Type B pancreatic cell (in vitro differentiated cells): ENCODE measurements at regions not wholly inside any gene's neighbourhood (a gene's known extent, or its start where the extent isn't known, plus 50 kb on each side); places are given as distances from the start of the nearest gene placed in this dataset.

Source experiments
- DNase-seq: peaks from one replicate; pipeline ENCODE4 v3.0.0; 2021; ENCODE audit warnings: mixed read lengths; ENCODE audit not compliant: unreplicated experiment; ENCODE audit errors: extremely low spot score
- H3K27ac Mint-ChIP-seq: 2 replicates; pipeline ENCODE4 v1.8.0; 2021; ENCODE audit warnings: mild to moderate bottlenecking, mixed read lengths
- H3K27me3 Mint-ChIP-seq: 2 replicates; pipeline ENCODE4 v1.8.0; 2021; ENCODE audit warnings: mixed read lengths
- H3K36me3 Mint-ChIP-seq: 2 replicates; pipeline ENCODE4 v1.8.0; 2021; ENCODE audit warnings: mixed read lengths
- H3K4me1 Mint-ChIP-seq: one replicate; pipeline ENCODE4 v1.8.0; 2021; ENCODE audit warnings: mixed read lengths; ENCODE audit not compliant: unreplicated experiment
- H3K4me3 Mint-ChIP-seq: 2 replicates; pipeline ENCODE4 v1.8.0; 2021; ENCODE audit warnings: mild to moderate bottlenecking, mixed read lengths
- H3K9me3 Mint-ChIP-seq: 2 replicates; pipeline ENCODE4 v1.8.0; 2021; ENCODE audit warnings: mixed read lengths
- TF ChIP-seq, protein P1 (sequence below): fragments of 200-600 bp; sonication (generic); conservative IDR thresholded peaks from 2 replicates; pipeline ENCODE4 v1.5.0; 2021; ENCODE audit warnings: antibody characterized with exemption, mild to moderate bottlenecking

GRCh38 chr9:117860849-117861248 lies 156.6 kb downstream of the TLR4 start:
- Mint-ChIP-seq H3K4me3 (no peak overlapping the region), H3K27ac (no peak overlapping the region), H3K9me3 (no peaks in the 10 kb centered on the region), H3K4me1 (no peaks in the 10 kb centered on the region), H3K36me3 (no peaks in the 10 kb centered on the region), H3K27me3 (peaks cover 3% of the 10 kb centered on the region)
- DNase-seq, result no peak
- TF ChIP-seq, protein P1, sequence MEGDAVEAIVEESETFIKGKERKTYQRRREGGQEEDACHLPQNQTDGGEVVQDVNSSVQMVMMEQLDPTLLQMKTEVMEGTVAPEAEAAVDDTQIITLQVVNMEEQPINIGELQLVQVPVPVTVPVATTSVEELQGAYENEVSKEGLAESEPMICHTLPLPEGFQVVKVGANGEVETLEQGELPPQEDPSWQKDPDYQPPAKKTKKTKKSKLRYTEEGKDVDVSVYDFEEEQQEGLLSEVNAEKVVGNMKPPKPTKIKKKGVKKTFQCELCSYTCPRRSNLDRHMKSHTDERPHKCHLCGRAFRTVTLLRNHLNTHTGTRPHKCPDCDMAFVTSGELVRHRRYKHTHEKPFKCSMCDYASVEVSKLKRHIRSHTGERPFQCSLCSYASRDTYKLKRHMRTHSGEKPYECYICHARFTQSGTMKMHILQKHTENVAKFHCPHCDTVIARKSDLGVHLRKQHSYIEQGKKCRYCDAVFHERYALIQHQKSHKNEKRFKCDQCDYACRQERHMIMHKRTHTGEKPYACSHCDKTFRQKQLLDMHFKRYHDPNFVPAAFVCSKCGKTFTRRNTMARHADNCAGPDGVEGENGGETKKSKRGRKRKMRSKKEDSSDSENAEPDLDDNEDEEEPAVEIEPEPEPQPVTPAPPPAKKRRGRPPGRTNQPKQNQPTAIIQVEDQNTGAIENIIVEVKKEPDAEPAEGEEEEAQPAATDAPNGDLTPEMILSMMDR, result no peak

GRCh38 chr9:117864385-117865057 lies 160.3 kb downstream of the TLR4 start:
- Mint-ChIP-seq H3K9me3 (no peaks in the 10 kb centered on the region), H3K27me3 (peaks cover 3% of the 10 kb centered on the region), H3K4me1 (no peaks in the 10 kb centered on the region), H3K4me3 (no peak overlapping the region), H3K27ac (no peak overlapping the region), H3K36me3 (no peaks in the 10 kb centered on the region)
- TF ChIP-seq, protein P1, result no peak
- no peak for DNase-seq

DNA sequence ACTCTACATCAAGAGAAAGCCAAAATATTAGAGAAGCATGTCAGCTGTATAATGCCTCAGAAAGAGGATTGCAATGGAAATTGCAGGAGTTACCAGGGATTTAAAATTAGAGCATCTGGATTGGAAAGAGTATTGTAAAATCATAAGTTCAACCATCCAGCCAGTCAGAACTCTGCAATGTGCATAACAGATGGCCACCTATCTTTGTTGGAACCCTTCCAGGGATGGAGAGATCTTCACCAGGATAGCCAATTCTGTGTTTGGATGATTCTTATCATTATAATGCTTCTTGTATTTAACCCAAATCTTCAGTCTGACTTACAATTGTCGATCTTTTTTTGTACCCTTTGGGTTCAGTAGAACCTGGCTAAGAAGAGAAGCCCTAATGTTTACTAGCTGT lies 164.4 kb downstream of the TLR4 start:
- no peak overlapping the region for H3K4me3 Mint-ChIP-seq
- H3K36me3 Mint-ChIP-seq, result no peaks in the 10 kb centered on the region
- no peaks in the 10 kb centered on the region for H3K4me1 Mint-ChIP-seq
- H3K27me3 Mint-ChIP-seq, result peaks cover 3% of the 10 kb centered on the region
- TF ChIP-seq, protein P1, result no peak
- no peak overlapping the region for H3K27ac Mint-ChIP-seq
- no peaks in the 10 kb centered on the region for H3K9me3 Mint-ChIP-seq
- DNase-seq, result no peak

GRCh38 chr9:117869287-117869686 lies 165.1 kb downstream of the TLR4 start:
- DNase-seq, result no peak
- Mint-ChIP-seq H3K27ac (no peak overlapping the region), H3K4me3 (no peak overlapping the region)

GRCh38 chr9:117869712-117870111 lies 165.5 kb downstream of the TLR4 start:
- TF ChIP-seq, protein P1, result no peak
- no peak for DNase-seq
- no peaks in the 10 kb centered on the region for H3K4me1 Mint-ChIP-seq
- no peaks in the 10 kb centered on the region for H3K36me3 Mint-ChIP-seq
- H3K9me3 Mint-ChIP-seq, result no peaks in the 10 kb centered on the region
- H3K27me3 Mint-ChIP-seq, result peaks cover 3% of the 10 kb centered on the region
- H3K4me3 Mint-ChIP-seq, result no peak overlapping the region
- no peak overlapping the region for H3K27ac Mint-ChIP-seq

More at GRCh38 chr9:117869287-117869686, 165.1 kb downstream of the TLR4 start:
- Mint-ChIP-seq H3K9me3 (no peaks in the 10 kb centered on the region), H3K27me3 (peaks cover 3% of the 10 kb centered on the region), H3K36me3 (no peaks in the 10 kb centered on the region), H3K4me1 (no peaks in the 10 kb centered on the region)
- TF ChIP-seq, protein P1, result no peak
